ENCODE measurements at regions not wholly inside any gene's neighbourhood (a gene's known extent, or its start where the extent isn't known, plus 50 kb on each side); places are given as distances from the start of the nearest gene placed in this dataset.

- Mint-ChIP-seq H3K4me3 (no peak overlapping the region), H3K27me3 (ENCODE audit: insufficient read depth, low read depth, poor library complexity) (no peaks in the 10 kb centered on the region), H3K9me3 (no peaks in the 10 kb centered on the region), H3K36me3 (ENCODE audit: low read depth) (no peaks in the 10 kb centered on the region), H3K4me1 (no peaks in the 10 kb centered on the region), H3K27ac (no peak overlapping the region)
- DNase-seq (ENCODE audit: low spot score), result no peak
- no peaks in the 10 kb centered on the region for H3K27me3 ChIP-seq (ENCODE audit: insufficient read depth)
- H2AFZ ChIP-seq, result 0 out of 2 replicates have a peak overlapping the region, but pooled peaks have one; percentile 38
- no peaks in the 10 kb centered on the region for H3K36me3 ChIP-seq (ENCODE audit: insufficient read depth)
- no peak overlapping the region for H3K4me2 ChIP-seq
- no peaks in the 10 kb centered on the region for H3K79me2 ChIP-seq (replicated peaks; ENCODE audit: insufficient read depth)
- H3F3A ChIP-seq (replicated peaks; ENCODE audit: low read depth), result no peaks in the 10 kb centered on the region
- ATAC-seq, result no peak
- H3K27ac ChIP-seq (ENCODE audit: low read depth), result no peak overlapping the region
- no peaks in the 10 kb centered on the region for H3K9me2 ChIP-seq (ENCODE audit: insufficient read depth)
- TF ChIP-seq EZH2phosphoT487 (IDR thresholded peaks at IDR 0.05; ENCODE audit: unreplicated experiment) (no peak), CREB1 (CRISPR knock-in tag; IDR thresholded peaks at IDR 0.05; ENCODE audit: low read depth) (no peak), EZH2 (IDR thresholded peaks at IDR 0.05; ENCODE audit: low read depth, unreplicated experiment) (no peak)
- H3K4me3 ChIP-seq, result no peak overlapping the region
- H4K20me1 ChIP-seq (replicated peaks; ENCODE audit: insufficient read depth), result no peaks in the 10 kb centered on the region
- no peaks in the 10 kb centered on the region for H3K4me1 ChIP-seq (ENCODE audit: insufficient read depth)
Observed at GRCh38 chr3:147640781-147641180, 231.6 kb downstream of the ZIC1 start.

- Mint-ChIP-seq H3K27ac (no peak overlapping the region), H3K27me3 (ENCODE audit: insufficient read depth, low read depth, poor library complexity) (no peaks in the 10 kb centered on the region)
- TF ChIP-seq REST (IDR thresholded peaks at IDR 0.05; ENCODE audit: unreplicated experiment) (no peak), EZH2 (IDR thresholded peaks at IDR 0.05; ENCODE audit: low read depth, unreplicated experiment) (no peak), JUNB (IDR thresholded peaks at IDR 0.05; ENCODE audit: unreplicated experiment) (no peak), ZNF462 (CRISPR knock-in tag; IDR thresholded peaks at IDR 0.05) (no peak), ZNF331 (CRISPR knock-in tag; IDR thresholded peaks at IDR 0.05; ENCODE audit: low read depth) (no peak), ZNF114 (CRISPR knock-in tag; IDR thresholded peaks at IDR 0.05) (no peak), STAT1 (IDR thresholded peaks at IDR 0.05; ENCODE audit: unreplicated experiment) (no peak), ETS1 (IDR thresholded peaks at IDR 0.05) (no peak), POLR2AphosphoS5 (IDR thresholded peaks at IDR 0.05; ENCODE audit: low read depth) (no peak), CREB1 (CRISPR knock-in tag; IDR thresholded peaks at IDR 0.05; ENCODE audit: low read depth) (no peak)
Observed at GRCh38 chr3:147645761-147646160, 236.6 kb downstream of the ZIC1 start.

More at GRCh38 chr3:147645761-147646160, 236.6 kb downstream of the ZIC1 start:
- H3K9me3 Mint-ChIP-seq, result no peaks in the 10 kb centered on the region
- H3K4me1 Mint-ChIP-seq, result no peaks in the 10 kb centered on the region
- H3K4me1 ChIP-seq (ENCODE audit: insufficient read depth), result no peaks in the 10 kb centered on the region
- H3K4me3 ChIP-seq, result no peak overlapping the region
- no peak overlapping the region for H3K4me2 ChIP-seq
- no peaks in the 10 kb centered on the region for H3K9me2 ChIP-seq (ENCODE audit: insufficient read depth)
- DNase-seq (ENCODE audit: low spot score) (no peak), ATAC-seq (no peak)
- no peaks in the 10 kb centered on the region for H3K36me3 ChIP-seq (ENCODE audit: insufficient read depth)
- no peaks in the 10 kb centered on the region for H4K20me1 ChIP-seq (replicated peaks; ENCODE audit: insufficient read depth)
- H3F3A ChIP-seq (replicated peaks; ENCODE audit: low read depth), result no peaks in the 10 kb centered on the region
- H3K4me3 Mint-ChIP-seq, result no peak overlapping the region
- H3K27ac ChIP-seq (ENCODE audit: low read depth), result no peak overlapping the region
- H2AFZ ChIP-seq, result 0 out of 2 replicates have a peak overlapping the region, but pooled peaks have one; percentile 39
- no peaks in the 10 kb centered on the region for H3K27me3 ChIP-seq (ENCODE audit: insufficient read depth)
- H3K36me3 Mint-ChIP-seq (ENCODE audit: low read depth), result no peaks in the 10 kb centered on the region
- no peaks in the 10 kb centered on the region for H3K79me2 ChIP-seq (replicated peaks; ENCODE audit: insufficient read depth)

Measured in GM23338 (cell line).